CD8-positive, alpha-beta memory T cell (primary cell): ENCODE measurements at regions not wholly inside any gene's neighbourhood (a gene's known extent, or its start where the extent isn't known, plus 50 kb on each side); places are given as distances from the start of the nearest gene placed in this dataset.

Experiments
- CTCF ChIA-PET: fragments of 350-600 bp; sonication (Branson Sonifier 250); formaldehyde crosslinking; loops from one replicate; lab custom pipeline; 2021; ENCODE audit warnings: antibody characterized with exemption; lab: Charles Lee
- POLR2A ChIA-PET: fragments of 350-600 bp; sonication (Branson Sonifier 250); formaldehyde crosslinking; loops from one replicate; lab custom pipeline; 2021; ENCODE audit warnings: antibody characterized with exemption; lab: Charles Lee
- DNase-seq, 5 donors: peaks; one replicate each; pipeline versions ENCODE4 v3.0.0 to v3.0.0-alpha.2; 2020 to 2022; ENCODE audit warnings: mixed read lengths in 1 of 5
- H3K27ac ChIP-seq: one replicate; pipeline ENCODE4 v1.7.0; 2013; ENCODE audit warnings: low read depth, mild to moderate bottlenecking, low read length, moderate library complexity
- H3K27me3 ChIP-seq: 2 replicates; pipeline ENCODE4 v1.7.0; 2013; ENCODE audit warnings: low read length, mild to moderate bottlenecking; ENCODE audit not compliant: insufficient read depth, poor library complexity, severe bottlenecking
- H3K36me3 ChIP-seq: 2 replicates; pipeline ENCODE4 v1.7.0; 2013; ENCODE audit warnings: mild to moderate bottlenecking, low read length, moderate library complexity; ENCODE audit not compliant: insufficient read depth
- H3K4me1 ChIP-seq: 2 replicates; pipeline ENCODE4 v1.7.0; 2013; ENCODE audit warnings: mild to moderate bottlenecking, low read length, moderate library complexity; ENCODE audit not compliant: insufficient read depth
- H3K4me3 ChIP-seq: 2 replicates; pipeline ENCODE4 v1.7.0; 2013; ENCODE audit warnings: mild to moderate bottlenecking, low read length
- H3K9me3 ChIP-seq: 2 replicates; pipeline ENCODE4 v1.7.0; 2013; ENCODE audit warnings: mild to moderate bottlenecking, low read length
- H3K27ac Mint-ChIP-seq, 8 donors: one replicate each; pipeline ENCODE4 v1.8.0; 2020 to 2021; ENCODE audit warnings: mixed read lengths in 8 of 8, mild to moderate bottlenecking in 6 of 8, inconsistent platforms in 3 of 8, moderate library complexity in 3 of 8
- H3K27me3 Mint-ChIP-seq, 2 donors: one replicate each; pipeline ENCODE4 v1.8.0; 2020 to 2021; ENCODE audit warnings: mixed read lengths in 2 of 2, mild to moderate bottlenecking in 1 of 2, moderate library complexity in 1 of 2
- H3K36me3 Mint-ChIP-seq, 3 donors: one replicate each; pipeline ENCODE4 v1.8.0; 2020 to 2021; ENCODE audit warnings: mixed read lengths in 3 of 3, inconsistent platforms in 1 of 3, mild to moderate bottlenecking in 1 of 3
- H3K4me1 Mint-ChIP-seq, 3 donors: one replicate each; pipeline ENCODE4 v1.8.0; 2020 to 2021; ENCODE audit warnings: mixed read lengths in 3 of 3, inconsistent platforms in 1 of 3, mild to moderate bottlenecking in 1 of 3
- H3K4me3 Mint-ChIP-seq, 7 donors: one replicate each; pipeline ENCODE4 v1.8.0; 2020 to 2021; ENCODE audit warnings: mixed read lengths in 7 of 7, mild to moderate bottlenecking in 6 of 7, moderate library complexity in 4 of 7, inconsistent platforms in 2 of 7
- H3K9me3 Mint-ChIP-seq, 5 donors: one replicate each; pipeline ENCODE4 v1.8.0; 2020 to 2022; ENCODE audit warnings: mixed read lengths in 5 of 5, mild to moderate bottlenecking in 3 of 5, moderate library complexity in 2 of 5, inconsistent platforms in 1 of 5

DNA sequence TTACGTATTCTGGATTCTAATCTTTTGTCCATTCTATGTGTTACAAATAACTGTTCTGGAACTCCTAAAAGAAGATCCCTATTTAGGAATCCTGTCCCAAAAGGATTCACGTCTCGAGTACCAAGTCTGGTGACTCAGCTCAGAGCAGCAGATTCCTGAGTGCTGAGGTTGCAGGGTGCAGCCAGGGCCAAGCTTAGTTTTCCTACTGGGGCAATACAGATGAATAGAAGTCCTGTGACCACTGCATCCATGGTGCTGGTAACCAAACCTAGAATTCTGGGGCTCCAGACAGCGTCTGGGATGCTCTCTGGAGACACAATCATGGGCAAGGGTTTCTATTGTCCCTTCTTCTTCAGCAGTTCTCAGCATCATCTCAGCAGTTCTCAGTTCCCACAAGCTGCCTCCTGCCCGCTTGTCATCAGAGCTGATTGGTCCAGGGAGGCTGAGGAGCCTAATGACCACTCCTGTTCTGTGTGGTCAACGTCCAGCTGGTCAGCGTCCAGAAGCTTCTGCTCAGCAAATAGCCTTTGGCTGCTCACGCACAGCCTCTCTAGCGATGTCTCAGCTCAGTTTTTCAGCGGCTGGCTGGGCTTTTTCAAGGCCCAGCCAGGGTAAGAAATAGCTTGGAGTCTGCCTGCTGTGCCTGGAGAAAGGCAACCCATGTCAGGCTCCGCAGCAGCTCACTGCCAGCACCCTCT, 50.4 kb upstream of the C7orf33 start:
- Mint-ChIP-seq H3K27me3 (peaks cover under 1 to 10% of the 10 kb centered on the region in 2 donors), H3K9me3 (no peaks in the 10 kb centered on the region), H3K27ac (no peak overlapping the region), H3K36me3 (no peaks in the 10 kb centered on the region), H3K4me3 (no peak overlapping the region), H3K4me1 (peaks cover 1 to 6% (median 5%) of the 10 kb centered on the region in 3 donors)
- Histone ChIP-seq H3K36me3 (no peaks in the 10 kb centered on the region), H3K27me3 (no peaks in the 10 kb centered on the region), H3K4me3 (no peak overlapping the region), H3K4me1 (no peaks in the 10 kb centered on the region), H3K9me3 (no peaks in the 10 kb centered on the region), H3K27ac (no peak overlapping the region)
- CTCF ChIA-PET, result no interaction called here
- POLR2A ChIA-PET, result no interaction called here
- DNase-seq, result no peak
